HG02840 (cell line): ENCODE measurements at regions not wholly inside any gene's neighbourhood (a gene's known extent, or its start where the extent isn't known, plus 50 kb on each side); places are given as distances from the start of the nearest gene placed in this dataset.

Experiments used
- ATAC-seq: cut with Tn5 transposase; IDR thresholded peaks from one replicate; pipeline ENCODE4 v1.9.1; 2021; ENCODE audit warnings: mild to moderate bottlenecking, moderate library complexity, moderate number of reproducible peaks; ENCODE audit not compliant: unreplicated experiment, low FRiP score

DNA sequence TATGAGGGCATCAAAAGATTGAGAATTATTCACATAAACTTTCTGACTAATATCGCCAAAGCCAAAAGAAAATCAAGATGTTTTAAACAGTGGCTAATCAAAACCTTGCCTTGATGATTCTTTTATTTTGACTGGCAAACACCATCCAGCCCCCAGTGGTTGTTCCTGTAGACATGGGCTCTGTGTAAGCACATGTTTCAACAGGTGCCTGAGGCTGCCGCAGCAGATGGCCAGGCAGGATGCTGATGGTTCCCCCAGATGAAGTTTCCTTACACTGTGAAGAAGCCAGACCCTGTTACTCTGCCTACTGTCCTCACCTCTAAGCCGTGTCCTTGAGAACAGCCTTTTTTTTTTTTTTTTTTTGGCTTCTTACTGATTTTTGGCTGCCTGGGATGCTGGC, 146.5 kb downstream of the RAB11FIP2 start:
- no peak for ATAC-seq

DNA sequence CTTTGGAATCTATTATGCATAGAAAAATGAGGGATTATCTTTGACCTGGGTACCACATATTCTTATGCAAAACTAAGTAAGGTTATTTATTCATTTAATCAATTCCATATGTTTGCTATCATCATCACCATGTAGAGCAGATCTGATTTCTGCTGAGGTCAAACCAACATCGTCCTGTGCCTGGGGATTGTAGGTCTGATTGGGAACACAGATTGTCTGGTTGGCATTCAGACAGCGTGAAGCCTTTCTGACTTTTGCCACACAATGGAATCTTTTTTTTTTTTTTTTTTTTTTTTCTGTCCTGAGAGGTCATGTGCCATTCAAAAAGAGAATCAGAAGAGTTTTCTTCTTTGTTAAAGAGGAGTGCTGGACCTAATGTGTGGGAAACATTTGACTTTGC, 142.9 kb downstream of the RAB11FIP2 start:
- no peak for ATAC-seq

DNA sequence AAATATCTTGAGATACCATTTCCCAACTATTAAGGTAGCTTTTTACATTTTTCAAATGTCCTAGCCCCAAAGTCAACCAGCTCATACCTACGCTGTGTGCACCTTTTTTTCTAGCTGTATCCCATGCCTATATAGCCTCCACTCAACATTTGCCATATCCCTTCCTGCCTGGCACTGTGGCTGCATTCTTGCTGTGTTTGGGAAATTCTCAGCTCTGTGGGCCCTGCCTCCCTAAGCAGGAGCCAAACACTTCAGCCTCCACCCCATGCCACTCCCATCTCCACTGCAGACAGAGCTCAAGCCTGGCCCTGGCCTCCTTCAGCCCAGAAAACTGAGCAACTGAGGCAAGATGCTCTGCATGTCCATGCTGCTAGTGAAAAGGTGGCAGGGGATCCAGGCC, 141.3 kb downstream of the RAB11FIP2 start:
- ATAC-seq, result no peak

DNA sequence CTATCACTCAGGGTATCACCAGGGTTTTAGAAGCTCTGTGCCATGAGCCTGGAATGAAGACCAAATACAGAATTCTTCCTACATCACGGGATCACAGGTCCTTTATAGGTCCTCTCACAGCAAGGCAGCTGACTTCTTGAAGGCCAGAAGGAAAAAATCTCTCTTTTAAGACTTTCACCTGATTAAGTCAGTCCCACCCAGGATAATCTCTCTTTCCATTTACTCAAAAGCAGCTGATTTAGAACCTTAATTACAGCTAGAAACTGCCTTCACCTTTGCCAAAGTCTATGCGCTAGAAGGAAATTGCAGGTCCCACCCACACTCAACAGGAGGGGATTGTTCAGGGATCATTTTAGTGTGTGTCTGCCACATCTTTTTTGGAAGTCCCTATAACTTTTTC, 135.1 kb downstream of the RAB11FIP2 start:
- ATAC-seq, result no peak

DNA sequence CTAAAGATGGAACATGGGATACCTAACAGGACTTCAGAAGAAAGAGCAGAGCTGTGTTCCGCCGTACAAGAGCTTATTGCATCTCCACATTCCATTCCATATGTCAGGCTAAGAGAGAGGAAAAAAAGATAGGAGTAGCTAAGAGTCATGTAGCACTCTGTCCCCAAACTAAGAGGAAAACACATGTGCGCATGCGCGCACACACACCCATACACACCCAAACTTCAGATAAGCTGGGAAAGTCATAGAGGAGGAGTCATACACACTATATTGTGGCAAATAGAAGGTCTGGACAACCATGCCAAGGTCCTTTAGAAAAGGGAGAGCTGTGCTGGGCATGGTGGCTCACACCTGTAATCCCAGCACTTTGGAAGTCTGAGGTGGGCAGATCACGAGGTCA, 132.4 kb downstream of the RAB11FIP2 start:
- no peak for ATAC-seq

DNA sequence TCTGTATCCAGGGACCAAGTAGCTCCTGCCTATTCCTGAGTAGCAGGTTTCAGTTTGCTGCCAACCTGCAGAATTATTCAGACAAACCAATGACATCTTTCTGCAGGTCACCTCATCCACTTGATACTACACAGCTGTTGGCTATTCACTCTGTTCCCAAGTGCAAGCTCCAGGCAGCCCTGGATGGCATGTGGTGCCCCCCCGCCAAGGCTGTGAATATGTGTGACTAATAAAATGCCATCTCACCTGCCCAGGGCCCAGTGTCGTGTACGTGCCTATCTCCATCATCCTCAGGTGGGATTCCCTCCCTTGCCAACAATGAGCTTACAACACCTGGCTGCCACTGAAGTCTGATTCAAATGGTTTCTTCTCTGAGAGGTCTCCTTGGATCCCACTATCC, 125.8 kb downstream of the RAB11FIP2 start:
- no peak for ATAC-seq

DNA sequence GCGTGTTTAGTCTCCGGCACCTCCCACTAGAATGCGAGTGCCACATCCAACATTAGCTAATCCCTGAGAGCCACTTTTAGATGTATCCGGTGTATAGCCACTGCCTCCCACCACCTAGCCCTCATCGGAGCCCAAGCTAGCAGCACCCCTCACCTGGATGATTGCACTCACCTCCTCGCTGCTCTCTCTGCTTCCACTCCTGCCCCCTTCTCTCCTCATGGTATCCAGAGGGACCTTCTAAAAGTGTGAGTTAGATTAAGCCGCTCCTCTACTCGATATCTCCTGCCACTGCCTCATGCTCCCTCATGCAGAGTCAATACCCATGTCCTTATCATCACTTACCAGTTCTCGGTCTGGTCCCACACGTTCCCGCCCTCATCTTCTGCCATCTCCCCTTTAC, 125.3 kb downstream of the RAB11FIP2 start:
- no peak for ATAC-seq

DNA sequence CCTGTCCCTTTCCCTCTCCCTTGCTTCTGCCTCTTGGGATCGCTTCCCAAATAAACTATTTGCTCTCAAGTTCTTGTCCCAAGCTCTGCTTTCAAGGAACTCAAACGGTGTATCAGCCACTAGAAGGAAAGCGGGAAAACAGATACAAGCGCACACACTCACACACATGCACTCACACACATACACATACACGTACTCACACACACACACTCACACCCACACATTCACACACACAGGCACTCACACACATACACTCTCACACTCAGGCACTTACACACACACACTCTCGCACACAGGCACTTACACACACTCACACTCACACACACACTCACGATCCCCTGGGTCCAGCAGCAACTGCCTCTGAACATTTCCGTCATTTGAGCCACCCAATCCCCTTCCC, 121.9 kb downstream of the RAB11FIP2 start:
- ATAC-seq, result no peak

DNA sequence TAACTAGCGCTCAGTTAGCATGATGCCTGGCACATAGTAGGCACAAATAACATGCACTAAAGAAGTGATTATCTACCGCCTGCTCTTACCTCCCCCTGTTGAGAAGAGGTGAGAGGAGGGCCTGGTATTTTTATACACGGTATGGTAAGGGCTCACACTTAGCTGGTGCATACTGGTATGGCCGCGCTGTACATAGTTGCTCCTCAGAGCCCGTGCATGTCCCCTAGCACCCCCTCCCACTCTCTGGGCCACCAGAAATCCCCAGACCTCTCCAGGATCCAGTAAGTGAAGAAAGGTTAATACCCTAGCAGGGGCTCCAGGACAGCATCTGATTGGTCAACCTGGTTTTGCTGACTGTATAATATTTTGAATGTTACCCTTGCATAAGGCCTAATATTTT, 121.4 kb downstream of the RAB11FIP2 start:
- ATAC-seq, result no peak

DNA sequence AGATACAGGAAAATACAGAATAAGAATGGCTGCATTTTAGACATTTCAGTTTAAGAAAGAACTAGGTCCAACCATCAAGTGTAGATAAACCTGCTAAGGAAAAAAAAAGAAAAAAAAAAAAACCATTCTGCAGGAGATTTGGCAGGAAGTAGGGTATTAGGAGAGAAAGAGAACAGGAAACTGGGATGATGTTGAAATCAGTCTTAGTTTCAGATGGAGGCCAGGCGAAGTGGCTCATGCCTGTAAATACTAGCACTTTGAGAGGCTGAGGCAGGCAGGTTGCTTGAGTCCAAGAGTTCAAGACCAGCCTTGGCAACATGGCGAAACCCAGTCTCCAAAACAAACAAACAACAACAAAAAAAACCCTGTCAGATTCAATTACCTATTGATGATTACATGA, 120.2 kb downstream of the RAB11FIP2 start:
- no peak for ATAC-seq

DNA sequence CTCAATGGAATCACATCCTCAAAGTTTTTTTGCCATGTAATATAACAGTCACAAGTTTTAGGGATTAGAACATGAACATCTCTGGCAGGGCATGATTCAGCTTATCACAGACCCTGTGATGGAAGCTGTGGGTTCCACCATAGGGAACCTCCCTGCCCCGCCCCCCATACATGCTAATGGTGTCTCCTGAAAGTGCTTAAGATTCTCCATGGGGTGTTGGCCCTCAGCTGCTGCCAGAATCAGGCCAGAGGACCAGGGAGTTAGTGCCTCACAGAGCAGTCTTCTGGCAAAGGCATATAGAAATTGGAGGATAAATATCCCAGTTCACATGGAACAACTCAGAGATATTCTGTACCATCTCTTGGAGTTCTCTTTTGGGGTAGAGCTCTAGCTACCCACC, 119.4 kb downstream of the RAB11FIP2 start:
- ATAC-seq, result no peak

DNA sequence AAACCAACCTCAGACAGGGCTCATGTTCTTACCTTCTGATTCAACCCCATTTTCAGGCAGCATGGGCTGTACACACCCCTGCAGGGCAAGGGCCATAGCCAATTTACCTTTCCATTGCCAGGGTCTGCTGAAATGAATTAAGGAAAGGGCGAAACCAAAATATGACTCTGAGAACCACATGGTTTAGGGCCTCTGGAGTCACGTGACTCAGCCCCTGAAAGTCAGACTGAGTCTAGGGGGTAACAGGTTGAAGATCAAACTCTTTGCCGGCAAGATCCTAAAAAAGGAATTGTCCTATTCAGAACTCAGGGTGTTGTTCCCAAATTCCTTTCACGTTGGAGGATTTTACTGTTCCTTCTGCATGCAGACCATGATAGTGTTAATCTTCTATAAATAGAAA, 118.9 kb downstream of the RAB11FIP2 start:
- ATAC-seq, result no peak

DNA sequence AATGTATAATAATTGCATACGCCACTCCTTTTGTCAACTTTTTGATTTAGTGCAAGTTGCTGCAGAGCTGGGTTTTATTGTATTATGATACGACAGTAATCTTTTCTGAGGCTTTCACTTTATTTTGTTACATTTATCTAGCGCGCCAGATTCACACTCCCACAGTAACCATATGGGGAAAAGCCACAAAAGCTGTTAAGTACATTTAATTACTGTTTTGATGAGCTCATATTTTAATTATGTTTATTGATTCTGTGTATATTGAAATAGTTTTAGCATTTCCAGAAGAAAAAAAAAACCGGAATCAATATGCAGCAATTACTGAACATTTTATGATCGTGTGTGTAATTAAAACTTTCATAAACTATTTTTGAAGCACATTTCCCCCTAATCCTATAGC, 118.5 kb downstream of the RAB11FIP2 start:
- no peak for ATAC-seq

DNA sequence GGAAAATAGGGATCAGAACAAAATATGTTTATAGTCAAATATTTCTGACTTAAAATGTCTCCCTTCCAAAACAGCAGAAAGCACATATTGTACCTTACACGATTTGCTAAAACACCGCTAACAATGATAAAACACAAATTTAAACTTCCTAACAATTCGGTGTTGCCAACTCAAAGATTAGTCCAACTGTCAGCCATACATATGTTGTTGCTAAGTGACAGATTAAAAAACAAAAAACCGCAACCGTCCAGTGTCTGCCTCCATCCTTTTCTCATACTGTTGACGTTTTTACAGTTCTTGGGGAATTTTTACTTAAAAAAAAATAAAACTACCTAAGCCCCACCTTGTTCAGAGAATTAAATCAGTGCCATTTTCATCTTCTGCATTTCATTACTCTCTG, 118.0 kb downstream of the RAB11FIP2 start:
- ATAC-seq, result no peak

DNA sequence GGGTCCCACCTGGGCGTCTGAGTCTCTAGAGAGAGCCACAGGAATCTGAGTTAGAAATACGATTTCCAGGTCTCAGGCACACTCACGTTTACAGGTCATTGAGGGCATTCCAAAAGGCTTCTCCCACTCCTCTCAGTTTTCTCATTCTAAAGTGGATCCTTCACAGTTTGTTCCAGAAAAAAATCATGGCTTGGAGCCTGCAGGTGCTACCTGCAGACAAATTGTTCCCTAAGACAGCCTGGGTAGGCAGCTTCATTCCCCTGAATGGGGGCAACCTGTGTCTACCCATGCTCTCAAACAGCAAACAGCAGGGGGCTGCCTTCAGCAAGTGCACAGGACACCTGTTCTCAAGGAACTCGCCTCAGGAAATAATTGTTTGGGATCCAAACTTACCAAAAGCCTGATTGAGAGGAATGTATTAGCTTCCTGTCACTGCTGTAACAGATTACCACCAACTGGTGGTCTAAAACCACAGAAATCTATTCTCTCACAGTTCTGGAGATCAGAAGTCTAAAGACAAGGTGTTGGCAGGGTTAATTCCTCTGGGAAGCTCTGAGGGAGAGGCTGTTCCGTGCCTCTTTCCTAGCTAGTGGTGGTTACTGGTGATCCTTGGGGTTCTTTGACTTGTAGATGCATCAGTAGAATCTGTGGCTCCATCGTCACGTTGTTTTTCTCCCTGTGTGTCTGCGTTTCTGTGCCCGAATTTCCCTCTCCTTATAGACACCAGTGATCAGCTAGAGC, 117.2 kb downstream of the RAB11FIP2 start:
- ATAC-seq, result no peak

DNA sequence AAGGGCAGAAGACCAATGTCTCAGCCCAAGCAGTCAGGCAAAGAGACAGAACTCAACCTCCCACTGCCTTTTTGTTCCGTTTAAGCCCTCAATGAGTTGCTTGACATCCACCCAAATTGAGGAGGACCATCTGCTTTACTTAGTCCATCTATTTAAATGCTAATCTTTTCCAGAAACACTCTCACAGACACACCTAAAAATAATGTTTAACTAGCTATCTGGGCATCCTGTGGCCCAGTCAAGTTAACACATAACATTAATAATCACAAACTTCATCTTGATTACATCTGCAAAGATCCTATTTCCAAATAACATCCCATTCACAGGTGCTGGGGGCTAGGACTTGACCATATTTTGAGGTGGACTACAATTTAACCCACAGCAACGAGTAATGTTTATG, 115.7 kb downstream of the RAB11FIP2 start:
- no peak for ATAC-seq

DNA sequence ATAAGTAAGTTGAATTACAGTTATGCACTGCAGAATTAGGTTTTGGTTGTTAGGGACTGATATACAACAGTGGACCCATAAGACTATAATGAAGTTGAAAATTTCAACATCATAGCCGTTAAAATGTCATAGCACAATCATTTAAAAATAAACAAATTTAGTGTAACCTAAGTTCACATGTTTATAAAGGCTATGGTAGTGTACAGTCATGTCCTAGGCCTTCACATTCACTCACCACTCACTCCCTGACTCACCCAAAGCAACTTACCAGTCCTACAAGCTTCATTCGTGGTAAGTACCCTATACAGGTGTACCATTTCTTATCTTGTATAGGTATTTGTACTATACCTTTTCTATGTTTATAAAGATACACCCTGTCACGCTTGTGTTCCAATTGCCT, 113.7 kb downstream of the RAB11FIP2 start:
- ATAC-seq, result no peak

DNA sequence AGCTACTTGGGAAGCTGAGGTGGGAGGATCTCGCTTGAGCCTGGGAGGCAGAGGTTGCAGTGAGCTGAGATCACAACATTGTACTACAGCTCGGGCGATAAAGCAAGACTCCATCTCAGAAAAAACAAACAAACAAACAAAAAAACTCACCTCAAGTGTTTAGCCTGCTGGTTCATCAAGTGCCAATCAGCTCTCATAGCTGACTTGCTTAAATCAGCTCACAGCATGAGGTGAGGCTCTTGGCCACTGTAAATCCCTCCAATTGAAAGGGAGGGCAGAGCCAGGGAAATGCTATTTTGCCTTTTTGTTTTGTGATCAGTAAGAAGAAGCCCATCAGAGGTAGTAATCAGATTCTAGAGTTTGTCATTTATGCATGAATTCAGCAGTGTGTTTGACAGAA, 112.3 kb downstream of the RAB11FIP2 start:
- no peak for ATAC-seq

DNA sequence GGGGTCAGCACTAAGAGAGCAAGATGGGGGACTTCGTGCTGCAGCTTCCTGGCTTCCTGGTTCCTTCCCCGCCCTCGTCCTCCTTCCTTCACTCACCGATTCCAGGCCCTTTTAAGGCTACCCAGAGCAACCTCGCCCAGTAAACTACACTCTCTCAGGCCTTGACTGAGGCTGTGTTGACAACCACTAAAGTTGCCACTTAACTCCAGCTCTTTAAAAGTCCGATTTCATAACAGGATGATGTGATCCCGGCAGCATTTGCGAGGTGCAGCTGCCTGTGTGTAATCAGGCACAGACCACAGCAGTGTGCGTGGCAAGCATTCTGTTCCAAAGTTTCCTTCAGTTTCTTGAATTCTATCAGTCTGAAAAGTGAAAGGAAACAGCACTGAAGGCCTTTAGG, 110.6 kb downstream of the RAB11FIP2 start:
- no peak for ATAC-seq

DNA sequence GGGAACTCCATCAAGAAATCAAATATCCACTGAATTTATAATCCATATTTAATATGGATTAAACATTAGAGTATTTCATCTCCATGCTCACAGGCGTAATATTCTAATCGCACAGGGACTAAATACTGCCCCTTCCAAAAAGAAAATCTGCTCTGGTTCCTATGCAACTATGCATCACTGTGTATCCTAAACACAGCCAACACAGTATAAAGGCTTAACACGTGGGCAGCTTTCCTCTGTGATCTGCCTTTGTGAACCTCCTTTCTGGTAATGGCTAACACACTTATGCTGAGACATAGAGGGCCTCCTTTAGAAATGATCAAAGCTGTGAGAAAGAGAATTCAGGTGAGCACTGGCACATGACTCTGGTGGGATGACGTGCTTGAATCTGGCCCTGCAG, 110.2 kb downstream of the RAB11FIP2 start:
- ATAC-seq, result no peak

DNA sequence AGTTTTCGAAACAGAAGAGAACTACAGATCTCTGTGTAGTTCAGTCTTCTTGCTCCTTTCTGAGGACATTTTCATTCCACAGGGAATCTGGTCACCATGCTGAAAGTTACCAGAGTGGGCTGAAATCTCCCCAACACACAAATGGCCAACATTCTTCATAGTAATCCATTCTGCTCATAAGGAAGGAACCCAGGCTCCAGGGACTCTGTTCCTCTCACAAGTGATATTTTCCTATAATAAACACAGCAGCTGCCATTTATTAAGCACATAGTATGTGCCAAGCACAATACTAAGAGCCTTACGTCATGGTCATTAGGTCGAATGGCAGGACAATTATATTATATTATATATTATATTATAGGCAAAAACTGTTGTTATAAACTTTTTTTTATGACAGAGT, 109.8 kb downstream of the RAB11FIP2 start:
- no peak for ATAC-seq

DNA sequence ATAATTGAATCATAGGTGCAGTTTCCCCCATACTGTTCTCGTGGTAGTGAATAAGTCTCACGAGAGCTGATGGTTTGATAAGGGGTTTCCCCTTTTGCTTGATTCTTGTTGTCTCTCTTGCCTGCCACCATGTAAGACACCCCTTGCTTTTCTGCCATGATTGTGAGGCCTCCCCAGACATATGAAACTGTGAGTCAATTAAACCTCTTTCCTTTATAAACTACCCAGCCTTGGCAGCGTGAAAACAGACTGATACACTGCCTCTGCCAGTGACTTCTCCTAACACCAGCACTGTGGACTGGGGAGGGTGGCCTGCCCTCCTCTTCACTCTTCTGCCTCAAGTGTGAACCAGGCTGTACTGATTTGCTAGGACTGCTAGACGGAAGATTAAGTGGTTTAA, 108.6 kb downstream of the RAB11FIP2 start:
- no peak for ATAC-seq

DNA sequence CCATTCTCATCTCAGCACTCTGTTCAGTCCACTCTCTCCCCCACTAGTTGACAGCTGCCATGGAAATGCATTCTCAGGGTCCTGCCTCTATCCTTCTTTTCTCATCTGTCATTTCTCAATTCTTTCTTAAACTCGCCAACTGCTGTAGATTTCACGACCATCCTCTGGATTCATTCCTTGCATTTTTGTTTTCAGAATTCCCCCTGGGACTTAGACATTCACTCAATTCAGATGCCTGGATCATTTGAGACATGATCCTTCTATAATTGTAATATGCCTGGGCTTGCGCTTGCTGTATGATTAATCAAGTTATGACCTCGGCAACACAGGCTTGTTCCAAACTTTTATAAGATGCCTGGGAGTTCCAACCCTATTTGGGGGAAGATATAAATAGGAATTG, 104.5 kb downstream of the RAB11FIP2 start:
- ATAC-seq, result no peak
